CD4-positive, alpha-beta T cell treated with Interleukin-15 for 4 hours (primary cell): ENCODE measurements at regions not wholly inside any gene's neighbourhood (a gene's known extent, or its start where the extent isn't known, plus 50 kb on each side); places are given as distances from the start of the nearest gene placed in this dataset.

Experiments used
- DNase-seq: peaks from one replicate; pipeline ENCODE4 v3.0.0-alpha.2; 2020; ENCODE audit warnings: low spot score

DNA sequence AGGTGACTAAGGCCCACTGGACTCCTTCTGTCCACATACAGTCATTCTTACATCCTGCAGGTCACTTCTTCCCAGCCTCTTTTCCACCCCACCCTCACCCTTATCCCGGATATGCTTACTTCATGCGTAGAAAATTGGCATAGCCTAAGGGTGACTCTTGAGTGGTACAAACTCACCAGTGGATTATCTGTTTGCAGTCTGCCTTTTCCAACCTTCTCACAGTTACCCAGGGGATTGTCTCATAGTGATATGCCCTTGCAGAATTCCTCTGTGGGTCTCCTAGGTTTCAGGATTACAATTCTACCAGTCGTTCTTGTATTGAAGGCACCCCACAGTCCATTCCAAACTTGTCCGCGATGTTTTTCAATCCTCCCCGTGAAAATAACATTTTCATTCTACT is 752.9 kb upstream of the HS6ST1 start:
- no peak for DNase-seq

DNA sequence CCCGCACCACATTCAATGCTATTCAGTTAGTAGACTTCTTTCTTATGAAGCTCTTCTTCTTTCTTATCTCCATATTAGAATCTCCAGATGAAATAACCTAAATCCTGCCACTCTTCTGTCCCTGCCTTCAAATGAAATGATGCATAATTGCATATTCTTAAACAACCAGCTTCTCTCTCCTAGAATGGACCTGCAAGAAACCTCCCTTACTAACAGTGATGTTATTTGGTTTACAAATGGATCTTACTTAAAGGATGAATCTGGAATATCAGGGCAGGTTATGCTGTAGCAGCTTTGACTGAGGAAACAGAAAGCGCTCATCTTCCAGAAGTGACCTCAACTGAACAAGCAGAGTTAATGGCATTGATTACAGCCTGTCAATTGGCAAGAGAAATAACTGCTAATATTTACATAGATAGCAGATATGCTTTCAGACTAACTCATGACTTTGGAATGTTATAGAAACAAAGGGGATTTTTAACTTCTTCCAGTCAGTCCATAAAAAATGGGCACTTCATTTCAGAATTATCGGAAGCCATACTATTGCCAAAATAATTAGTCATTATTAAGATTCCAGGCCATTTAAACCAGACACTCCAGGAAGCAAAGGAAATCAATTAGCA is 755.7 kb upstream of the HS6ST1 start:
- DNase-seq: no peak

DNA sequence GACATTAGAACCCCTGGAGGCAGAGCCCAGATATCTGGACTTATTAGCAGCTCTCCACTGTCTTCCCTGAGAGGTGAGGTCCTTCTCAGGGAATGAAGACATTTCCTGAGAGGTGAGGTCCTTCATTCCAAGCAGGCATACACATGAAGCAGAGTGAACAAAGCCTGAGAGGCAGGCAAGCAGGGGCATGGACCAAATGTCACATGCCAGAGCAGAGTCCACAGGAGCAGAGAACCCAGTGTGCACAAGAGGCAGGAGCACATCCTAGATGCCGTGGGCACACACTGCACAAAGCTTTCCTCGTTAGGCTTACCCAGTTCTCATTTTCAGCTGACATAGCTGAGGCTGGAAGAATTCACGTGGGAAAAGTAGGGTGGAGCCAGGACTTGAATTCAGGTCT is 759.9 kb upstream of the HS6ST1 start:
- no peak for DNase-seq

DNA sequence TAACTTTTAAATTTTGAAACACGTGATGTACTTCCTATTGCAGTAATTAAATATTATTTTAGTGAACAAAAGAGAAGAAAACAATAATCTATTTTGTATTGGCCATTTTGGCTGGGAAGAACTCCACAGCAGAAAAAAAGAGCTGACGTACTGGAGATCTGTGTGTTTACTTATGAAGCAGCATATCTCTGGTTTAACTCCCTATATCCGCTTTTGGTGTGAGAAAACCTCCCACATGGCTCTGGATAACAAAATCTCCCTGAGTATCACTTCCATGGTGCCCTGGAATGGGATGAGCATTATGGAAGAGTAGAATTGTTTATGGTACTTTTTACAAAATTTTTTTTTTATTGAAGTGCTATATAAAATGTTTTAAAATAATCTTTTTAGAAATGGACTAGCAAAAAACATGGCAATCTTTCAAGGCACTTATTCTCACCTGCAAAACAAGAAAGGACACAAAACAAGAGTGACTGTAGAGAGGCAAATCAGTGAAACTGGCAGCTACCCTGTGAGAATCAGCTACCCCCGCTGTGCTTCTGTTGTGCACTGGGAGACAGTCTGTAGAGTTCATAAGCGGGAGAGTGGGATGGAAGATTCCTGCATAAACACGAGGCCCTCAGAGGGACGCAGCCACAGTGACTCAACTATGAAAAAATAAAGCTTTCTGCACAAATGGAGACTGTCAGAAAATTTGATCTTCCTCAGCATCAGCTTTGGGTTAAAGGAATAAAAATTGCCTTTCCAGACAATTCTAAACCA is 762.2 kb upstream of the HS6ST1 start:
- no peak for DNase-seq

DNA sequence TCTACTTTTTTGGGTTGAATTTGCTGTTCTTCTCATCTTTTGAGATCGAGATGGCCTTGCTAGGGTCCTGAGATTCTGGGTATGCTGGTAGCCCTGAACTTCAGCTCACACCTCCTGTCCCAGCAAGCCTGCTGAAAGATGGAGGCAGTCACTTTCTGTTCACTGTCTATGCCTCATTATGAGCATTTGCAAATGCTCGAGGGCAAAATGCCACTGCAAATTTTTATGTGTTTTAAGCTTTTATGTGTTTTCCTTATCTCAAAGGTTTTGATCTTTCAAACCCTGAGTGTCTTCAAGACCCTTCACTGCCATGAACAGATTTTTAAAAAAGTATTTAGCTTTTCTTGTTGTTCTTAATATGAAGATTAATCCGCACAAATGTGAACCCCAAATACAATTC is 766.7 kb upstream of the HS6ST1 start:
- no peak for DNase-seq

DNA sequence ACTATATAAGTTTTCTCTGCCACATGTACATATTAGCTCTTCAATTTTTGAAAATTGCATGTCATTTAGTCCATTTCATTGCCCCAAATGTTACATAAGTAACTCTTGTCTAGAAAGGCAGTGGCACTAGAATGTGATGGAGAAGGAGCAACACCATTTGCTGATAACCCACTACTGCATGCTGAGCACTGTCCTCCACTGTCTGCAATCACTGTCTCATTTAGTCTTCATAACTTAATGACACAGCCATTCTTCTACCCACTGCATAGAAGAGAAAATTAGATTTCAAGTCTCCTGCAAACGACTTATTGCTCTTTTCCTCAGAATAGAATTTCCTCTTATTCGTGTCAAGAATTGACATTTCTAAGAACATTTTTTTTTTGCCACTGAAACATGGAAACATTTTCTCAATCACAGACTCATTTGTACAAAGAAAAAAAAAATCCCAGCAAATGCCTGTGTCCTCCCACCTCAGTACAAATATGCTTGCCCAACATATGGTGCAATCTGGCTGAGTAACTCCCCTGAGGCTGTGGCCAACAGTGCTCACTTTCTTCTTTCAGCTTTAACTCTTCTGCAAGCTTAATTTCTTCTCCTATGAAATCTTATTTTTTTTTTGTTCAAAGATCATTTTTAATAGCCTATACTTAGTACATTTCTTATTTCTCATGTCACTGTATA is 768.6 kb upstream of the HS6ST1 start:
- DNase-seq: no peak

DNA sequence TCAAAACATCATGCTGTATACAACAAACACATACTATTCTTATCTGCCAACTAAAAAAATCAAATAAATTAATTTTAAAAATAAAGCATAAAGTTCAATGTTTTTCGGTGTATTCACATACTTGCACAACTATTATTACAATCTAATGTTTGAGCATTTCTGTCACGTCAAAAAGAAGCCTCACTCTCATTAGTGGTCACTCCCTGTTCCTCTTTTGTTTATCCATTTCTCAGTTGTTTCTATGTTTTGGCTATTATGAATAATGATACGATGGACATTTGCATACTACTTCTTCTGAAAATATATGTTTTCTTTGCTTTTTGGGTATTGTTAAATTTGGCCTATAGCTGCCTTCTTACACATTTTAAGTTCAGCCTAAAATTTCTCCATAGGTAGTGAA is 773.0 kb upstream of the HS6ST1 start:
- DNase-seq: no peak

DNA sequence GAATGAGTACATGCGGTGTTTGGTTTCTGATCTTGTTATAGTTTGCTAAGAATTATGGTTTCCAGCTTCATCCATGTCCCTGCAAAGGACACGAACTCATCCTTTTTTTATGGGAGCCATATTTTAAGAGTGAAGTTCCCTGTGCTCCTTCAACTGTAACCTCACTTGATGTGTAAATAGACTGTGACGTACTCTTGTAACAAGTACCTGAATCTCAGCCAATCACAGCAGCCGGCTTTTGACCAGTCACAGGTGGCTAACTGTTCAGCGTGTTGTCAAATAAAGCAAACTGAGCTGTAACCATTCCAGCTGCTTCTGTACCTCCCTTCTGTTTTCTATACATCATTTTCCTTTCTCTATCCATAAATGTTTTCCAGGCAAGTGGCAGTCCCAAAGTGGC is 774.3 kb upstream of the HS6ST1 start:
- DNase-seq: no peak

DNA sequence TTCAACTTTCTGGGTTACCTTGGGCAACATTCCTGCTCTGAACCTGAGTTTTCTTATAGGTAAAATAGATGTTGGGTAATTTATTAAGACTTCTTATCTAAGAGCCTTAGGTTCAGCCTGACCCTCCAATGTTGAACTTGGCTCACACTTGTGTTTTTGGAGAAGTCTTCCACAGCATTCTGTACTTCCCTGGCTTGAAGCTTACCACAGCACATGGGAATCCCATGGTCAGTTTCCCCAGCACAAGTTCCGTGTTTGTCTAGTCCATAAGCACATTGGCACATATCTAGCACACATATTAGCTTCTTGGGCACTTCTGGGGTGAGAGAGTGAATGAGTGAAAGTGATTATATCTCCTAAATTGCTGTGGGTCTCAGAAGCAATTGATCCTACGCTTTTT is 782.5 kb upstream of the HS6ST1 start:
- DNase-seq: no peak

DNA sequence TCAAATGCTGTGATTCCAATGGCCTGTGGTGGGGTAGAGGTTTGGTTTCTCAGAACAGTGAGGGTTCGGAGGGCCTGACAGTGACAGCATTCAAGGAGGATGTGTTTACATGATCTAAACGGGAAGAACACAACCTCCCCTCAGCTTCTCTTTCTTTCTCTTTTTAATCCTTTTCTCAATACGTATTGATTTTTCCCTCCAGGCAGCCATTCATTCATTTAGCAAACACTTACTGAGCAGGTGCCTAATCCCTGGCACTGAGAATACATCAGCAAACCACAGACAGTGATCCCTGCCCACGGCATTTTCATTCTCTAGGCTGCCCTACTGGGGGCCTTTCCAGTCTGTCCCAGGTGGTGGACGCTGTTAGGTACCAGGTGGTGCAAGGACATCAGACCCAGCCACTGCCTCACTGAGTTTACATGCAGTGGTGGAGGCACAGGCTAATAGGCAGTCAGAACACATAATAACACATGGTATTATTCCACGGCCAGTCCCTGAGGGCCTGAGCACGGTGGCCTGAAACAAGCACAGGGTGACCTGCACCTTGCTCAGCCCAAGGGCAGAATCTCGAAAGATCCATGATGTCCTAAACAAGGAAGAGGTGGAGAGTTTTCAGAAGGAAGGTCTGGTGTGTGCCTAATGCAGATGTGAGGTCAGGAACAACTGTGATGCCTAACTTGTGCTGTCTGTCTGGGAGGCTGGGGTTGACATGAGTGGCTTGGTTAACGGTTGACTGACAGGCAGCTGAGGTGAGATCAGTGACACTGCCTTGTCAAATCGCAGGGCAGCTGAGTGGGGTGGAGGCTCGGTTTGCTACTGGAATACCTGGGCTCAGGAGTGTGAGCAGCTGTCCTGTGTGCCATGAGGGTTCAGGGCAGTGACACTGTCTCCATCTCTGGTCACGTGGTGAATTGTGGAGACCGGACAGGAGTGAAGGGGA is 785.5 kb upstream of the HS6ST1 start:
- no peak for DNase-seq

DNA sequence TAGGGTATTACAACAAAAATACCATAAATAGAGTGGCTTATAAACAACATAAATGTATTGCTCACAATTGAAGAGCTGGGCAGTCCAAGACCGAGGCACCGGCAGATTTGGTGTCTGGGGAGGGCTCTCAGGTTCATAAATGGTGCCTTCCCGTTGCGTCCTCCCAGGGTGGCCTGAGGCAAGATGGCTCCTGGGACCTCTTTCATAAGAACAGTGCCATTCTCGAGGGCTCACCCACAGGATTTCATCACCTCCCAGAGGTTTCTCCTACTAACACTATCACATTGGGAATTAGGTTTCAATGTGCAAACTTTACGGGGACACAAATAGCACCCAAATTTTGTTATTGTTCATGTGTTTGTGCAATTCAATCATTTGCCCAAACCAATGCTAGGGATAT is 793.5 kb upstream of the HS6ST1 start:
- no peak for DNase-seq

DNA sequence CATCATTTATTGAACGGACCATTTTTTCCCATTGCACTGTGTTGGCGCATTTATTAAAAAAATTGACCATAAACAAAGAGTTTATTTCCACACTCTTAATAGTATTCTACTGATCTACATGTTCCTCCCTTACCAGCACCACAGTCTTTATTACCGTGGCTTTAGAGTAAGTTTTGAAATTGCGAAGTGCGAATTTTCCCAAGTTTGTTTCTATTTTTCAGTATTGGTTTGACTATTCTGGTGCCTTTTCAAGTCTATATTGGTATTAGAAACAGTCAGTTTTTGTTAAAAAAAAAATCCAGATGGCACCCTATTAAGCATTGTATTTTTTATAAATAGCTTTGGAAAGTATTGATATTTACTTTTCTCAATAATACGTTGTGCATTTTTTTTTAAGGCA is 795.1 kb upstream of the HS6ST1 start:
- DNase-seq: no peak

DNA sequence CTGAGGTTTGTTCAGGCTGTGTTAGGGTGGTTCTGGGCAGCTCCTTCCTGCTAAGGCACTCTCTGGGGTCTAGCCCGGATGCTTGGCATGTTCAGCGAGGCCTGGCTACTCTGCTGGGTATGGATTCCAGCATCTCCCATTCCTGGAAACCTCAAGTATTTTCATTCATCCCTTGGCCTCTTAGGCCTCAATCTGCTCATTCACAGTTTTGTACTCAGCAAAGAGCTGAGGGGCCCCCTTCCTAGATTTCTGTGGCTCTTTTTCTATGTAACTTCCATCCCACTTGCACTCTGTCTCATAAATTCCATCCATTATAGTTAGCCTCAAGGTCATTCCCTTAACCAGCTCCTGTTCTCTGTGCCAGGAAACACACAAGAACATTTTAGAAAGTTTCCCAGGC is 798.8 kb upstream of the HS6ST1 start:
- no peak for DNase-seq

DNA sequence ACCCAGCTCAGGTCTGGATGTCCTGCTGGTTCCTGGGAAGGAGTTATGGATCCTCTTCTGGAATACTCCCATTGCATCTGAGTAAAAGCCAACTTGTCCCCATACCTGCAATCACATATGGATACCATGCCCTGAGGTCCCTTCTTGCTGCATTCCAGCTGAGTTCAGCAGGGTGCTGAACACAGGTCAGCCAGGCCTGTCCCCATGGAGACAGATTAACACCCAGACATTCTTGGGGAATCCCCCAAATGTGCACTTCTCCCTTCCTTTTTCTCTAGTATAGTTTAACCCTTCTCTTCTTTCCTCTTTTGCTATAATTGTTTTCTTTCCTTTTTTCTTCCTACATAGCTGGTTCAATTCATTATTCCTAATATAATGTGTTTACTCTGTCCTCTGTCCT is 799.6 kb upstream of the HS6ST1 start:
- DNase-seq: no peak

DNA sequence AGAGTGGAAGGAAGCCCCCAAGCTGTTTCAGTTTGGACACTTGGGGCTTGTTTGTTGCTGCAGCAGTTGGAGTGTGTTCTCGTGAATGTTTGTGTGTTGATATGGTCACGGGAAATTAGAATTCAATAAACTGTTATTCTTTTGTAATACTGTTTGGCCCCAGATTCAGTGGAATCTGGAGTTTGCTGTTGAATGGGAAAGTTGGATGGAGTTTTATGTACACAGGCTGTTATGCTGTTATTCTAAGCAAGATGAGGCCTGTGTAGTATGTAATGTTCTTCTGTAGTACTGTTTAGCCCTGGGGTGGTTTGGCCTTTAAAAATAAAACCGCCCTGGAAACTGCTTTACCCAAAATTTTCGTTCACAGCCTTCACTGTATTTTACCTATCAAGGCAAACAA is 810.4 kb upstream of the HS6ST1 start:
- no peak for DNase-seq

DNA sequence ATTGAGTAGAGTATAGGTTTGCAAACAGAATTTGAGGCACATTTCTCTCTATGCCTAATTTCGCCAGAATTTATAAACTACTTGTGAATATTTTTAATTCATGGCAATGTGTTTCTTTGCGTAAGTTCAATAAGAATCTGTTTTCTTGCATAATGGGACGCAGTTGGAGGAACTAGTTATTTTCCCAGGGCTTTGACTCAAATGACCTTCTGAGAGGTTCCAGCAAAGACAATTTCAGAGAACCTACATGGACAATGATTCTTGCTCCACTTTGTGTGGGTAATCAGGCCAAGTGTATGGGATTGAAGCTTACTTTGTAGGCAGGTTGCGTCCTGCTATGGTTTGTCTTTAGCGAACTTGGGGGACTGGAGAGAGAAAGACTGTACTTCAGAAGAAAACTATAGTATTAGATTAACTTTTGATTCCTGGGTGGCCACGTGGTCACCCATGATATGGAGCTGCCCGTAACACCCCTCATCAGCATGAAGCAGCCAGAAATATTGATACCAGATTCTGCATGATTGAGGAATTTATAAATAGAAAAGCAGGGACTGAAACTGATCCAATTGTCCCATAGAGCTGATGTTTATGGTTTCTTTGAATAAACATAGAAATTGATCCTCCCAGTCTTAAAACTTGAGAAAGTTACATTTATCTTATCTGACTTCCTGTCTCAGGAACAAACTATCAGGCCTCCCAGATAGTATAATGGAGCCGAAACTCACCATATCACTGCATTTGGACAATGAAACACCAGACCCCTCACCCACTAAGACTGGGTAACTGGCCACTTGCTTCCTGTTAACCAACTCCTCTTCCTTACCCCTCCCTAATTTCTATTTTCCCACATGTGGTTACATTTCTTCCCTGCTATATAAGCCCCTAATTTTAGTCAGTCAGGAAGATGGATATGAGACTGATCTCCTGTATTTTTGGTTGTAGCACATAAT is 815.3 kb upstream of the HS6ST1 start:
- no peak for DNase-seq

DNA sequence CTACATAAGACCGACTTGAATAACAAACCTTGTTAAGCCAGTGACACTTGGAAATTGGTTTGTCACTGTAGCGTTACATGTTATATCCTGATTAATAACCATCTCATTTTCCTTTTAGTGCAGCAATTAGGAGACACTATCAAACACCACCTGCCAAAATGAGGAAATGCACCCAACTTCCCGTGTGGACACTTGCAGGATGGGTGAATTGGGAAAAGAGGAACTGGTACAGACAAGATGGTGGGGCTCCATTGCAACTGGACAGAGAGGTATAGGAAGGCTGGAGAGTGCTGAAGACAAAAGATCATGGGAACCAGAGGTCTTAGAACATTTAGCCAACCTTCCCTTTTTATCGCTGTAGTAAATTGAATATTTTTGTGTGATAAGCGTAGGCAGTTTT is 816.3 kb upstream of the HS6ST1 start:
- no peak for DNase-seq

DNA sequence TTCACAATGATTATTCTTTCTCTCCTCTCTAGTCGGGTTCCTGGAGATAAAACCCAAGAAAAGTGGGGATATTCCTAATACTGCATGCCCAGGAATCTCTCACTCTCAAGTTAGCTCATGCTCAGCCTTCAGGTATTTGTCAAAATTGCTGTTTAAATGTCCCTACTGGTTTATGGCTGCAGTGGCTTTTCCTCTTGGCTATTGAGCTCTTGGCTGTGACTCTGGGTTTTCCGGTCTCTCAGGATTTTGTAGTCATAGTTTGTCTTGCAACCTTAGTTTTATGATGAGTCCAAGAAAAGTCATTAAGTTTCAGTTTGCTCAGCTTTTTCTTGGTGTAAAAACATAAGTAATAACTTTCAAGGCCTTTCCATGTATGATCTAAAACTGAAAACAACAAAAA is 820.7 kb upstream of the HS6ST1 start:
- DNase-seq: no peak

DNA sequence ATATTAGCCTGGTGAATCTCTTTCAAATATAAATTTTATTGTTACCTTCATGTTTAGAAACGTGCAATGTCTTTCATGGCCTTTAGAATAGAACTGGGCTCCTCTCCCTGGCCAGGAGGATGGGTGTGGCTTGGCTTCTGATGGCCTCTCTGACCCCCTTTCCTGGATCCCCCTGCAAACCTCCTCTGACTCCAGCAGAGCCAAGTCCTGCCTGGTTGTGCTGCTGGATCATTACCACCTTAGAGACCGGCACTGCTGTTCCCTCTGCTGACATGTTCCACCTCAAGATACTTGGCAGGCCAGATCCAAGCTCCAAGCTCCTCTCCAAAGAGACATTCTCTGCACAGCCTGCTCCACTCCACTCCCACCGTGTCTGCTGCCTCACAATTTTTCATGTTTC is 823.8 kb upstream of the HS6ST1 start:
- DNase-seq: no peak

DNA sequence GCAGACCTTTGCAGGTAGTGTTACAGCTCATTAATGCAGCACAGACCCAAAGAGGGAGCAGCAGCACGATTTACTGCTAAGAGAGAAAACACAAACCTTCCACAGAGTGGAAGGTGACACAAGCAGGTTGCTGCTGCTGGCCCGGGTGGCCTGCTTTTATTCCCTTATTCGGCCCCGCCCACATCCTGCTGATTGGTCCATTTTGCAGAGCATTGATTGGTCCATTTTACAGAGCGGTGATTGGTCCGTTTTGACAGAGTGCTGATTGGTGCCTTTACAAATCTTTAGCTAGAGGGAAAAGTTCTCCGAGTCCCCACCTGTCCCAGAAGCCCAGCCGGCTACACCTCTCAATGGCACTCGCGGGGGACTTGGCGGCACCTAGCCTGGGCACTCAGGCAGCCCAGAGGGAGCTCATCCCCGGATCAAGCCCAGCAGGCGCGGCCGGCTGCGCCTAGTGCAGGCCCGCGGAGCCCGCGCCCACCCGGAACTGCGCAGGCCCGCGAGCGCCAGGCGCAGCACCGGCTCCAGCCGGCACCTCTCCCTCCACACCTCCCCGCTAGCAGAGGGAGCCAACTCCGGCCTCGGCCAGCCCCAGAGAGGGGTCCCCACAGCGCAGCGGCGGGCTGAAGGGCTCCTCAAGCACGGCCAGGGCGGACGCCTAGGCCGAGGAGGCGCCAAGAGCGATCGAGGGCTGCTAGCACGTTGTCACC is 825.6 kb upstream of the HS6ST1 start:
- DNase-seq: no peak

DNA sequence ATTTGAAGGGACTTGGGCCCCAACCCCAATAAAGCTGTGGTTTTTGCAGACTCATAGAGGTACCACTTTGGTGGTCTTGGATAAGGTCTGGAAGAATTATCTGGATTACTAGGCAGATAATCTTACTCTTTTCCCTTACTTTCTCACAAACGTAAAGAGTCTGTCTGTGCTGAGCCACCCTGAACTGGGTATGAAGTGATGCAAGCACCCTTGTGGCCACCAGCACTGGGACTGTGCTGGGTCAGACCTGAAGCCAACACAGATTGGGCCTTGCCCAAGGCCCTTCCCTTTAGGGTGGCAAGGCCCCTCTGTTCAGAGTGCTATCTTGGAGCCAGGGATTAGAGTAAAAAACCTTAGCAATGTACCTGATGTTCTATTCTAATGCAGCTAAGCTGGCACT is 827.0 kb upstream of the RAB6C start:
- DNase-seq: no peak
